HCT116 (cell line): ENCODE measurements at regions not wholly inside any gene's neighbourhood (a gene's known extent, or its start where the extent isn't known, plus 50 kb on each side); places are given as distances from the start of the nearest gene placed in this dataset.
A peak's percentile ranks its signal among the peaks of the same experiment; 100 is the strongest.

Experiments
- ATAC-seq: fragments of 200-7000 bp; cut with Tn5 transposase; 2 replicates; pipeline ENCODE4 v1.9.1; 2020; ENCODE audit warnings: mild to moderate bottlenecking, moderate library complexity
- BruUV-seq: library from RNA; stranded (reverse); fragments of 400-500 nt; replicated peaks from 2 replicates; lab custom pipeline; 2021; lab: Mats Ljungman, UMichigan
- CTCF ChIA-PET: fragments of 300-600 bp; sonication (Branson Sonifier 250); formaldehyde crosslinking; loops from one replicate; lab custom pipeline; 2021; ENCODE audit warnings: antibody characterized with exemption; lab: Charles Lee
- POLR2A ChIA-PET: fragments of 300-600, 350-600 bp; sonication (Branson Sonifier 250); formaldehyde crosslinking; loops from one replicate; lab custom pipeline; 2021; ENCODE audit warnings: antibody characterized with exemption; lab: Charles Lee
- RAD21 ChIA-PET, 2 experiments: fragments of 300-600 bp; sonication (Branson Sonifier 250); formaldehyde crosslinking; loops; one replicate each; lab custom pipeline; 2023; ENCODE audit warnings: low total read pairs in 2 of 2; ENCODE audit not compliant: uncharacterized antibody in 2 of 2, unreplicated experiment in 2 of 2, low non-redundant PET in 1 of 2; lab: Charles Lee
- DNase-seq: peaks from one replicate; pipeline ENCODE4 v3.0.0-alpha.2; 2010; ENCODE audit warnings: low read depth, low spot score
- H2AFZ ChIP-seq: fragments of 200-600 bp; shearing (Covaris generic), sonication (generic); 2 replicates; pipeline ENCODE4 v1.6.1; 2017; ENCODE audit warnings: low read depth, mixed run types, mixed read lengths, antibody characterized with exemption, low read length; ENCODE audit not compliant: poor library complexity, severe bottlenecking
- H3K27ac ChIP-seq: 2 replicates; pipeline ENCODE4 v1.5.1; 2012; ENCODE audit warnings: low read depth, low read length
- H3K27me3 ChIP-seq: fragments of 200-600 bp; sonication (generic); 2 replicates; pipeline ENCODE4 v1.6.1; 2016; ENCODE audit warnings: mixed run types, low read length, mixed read lengths; ENCODE audit not compliant: insufficient read depth
- H3K36me3 ChIP-seq, 2 experiments: fragments of 200-500 bp in 1 of 2; fragments of 200-600 bp in 1 of 2; sonication (Bioruptor generic) in 1 of 2; sonication (generic) in 1 of 2; 2 replicates each; pipeline versions ENCODE4 v1.5.1 to v1.6.1; 2014 to 2016; ENCODE audit warnings: low read length in 2 of 2, inconsistent platforms in 1 of 2, mixed read lengths in 1 of 2, mixed run types in 1 of 2; ENCODE audit not compliant: insufficient read depth in 2 of 2, control insufficient read depth in 1 of 2
- H3K4me1 ChIP-seq, 2 experiments: fragments of 200-600 bp in 1 of 2; sonication (generic) in 1 of 2; 2 replicates each; pipeline versions ENCODE4 v1.5.1 to v1.6.1; 2012 to 2017; ENCODE audit warnings: low read length in 2 of 2, inconsistent platforms in 1 of 2, mild to moderate bottlenecking in 1 of 2, mixed read lengths in 1 of 2, mixed run types in 1 of 2, moderate library complexity in 1 of 2; ENCODE audit not compliant: insufficient read depth in 2 of 2, control insufficient read depth in 1 of 2
- H3K4me2 ChIP-seq: fragments of 200-600 bp; sonication (generic); 2 replicates; pipeline ENCODE4 v1.6.1; 2017; ENCODE audit warnings: mixed run types, low read length, mixed read lengths
- H3K4me3 ChIP-seq, 2 experiments: fragments of 200-600 bp in 1 of 2; sonication (generic) in 1 of 2; replicated peaks in 1 of 2; 2 replicates each; pipeline ENCODE4 v1.5.1; 2011 to 2016; ENCODE audit warnings: low read length in 2 of 2, control low read depth in 1 of 2, low read depth in 1 of 2, mild to moderate bottlenecking in 1 of 2, mixed read lengths in 1 of 2, mixed run types in 1 of 2
- H3K79me2 ChIP-seq: fragments of 200-600 bp; sonication (generic); 2 replicates; pipeline ENCODE4 v1.6.1; 2017; ENCODE audit warnings: mild to moderate bottlenecking, mixed run types, low read length, moderate library complexity, mixed read lengths; ENCODE audit not compliant: insufficient read depth
- H3K9ac ChIP-seq: fragments of 200-600 bp; sonication (generic); 2 replicates; pipeline ENCODE4 v1.6.1; 2016; ENCODE audit warnings: low read length, mixed read lengths
- H3K9me2 ChIP-seq: fragments of 200-600 bp; sonication (generic), shearing (Covaris generic); 2 replicates; pipeline ENCODE4 v1.6.1; 2017; ENCODE audit warnings: mixed run types, mild to moderate bottlenecking, moderate library complexity; ENCODE audit not compliant: insufficient read depth
- H3K9me3 ChIP-seq, 2 experiments: fragments of 200-500 bp in 1 of 2; fragments of 200-600 bp in 1 of 2; sonication (Bioruptor generic) in 1 of 2; sonication (generic) in 1 of 2; 2 replicates each; pipeline ENCODE4 v1.6.1; 2014 to 2017; ENCODE audit warnings: low read length in 2 of 2, mixed read lengths in 2 of 2, inconsistent platforms in 1 of 2, low read depth in 1 of 2, mild to moderate bottlenecking in 1 of 2, mixed run types in 1 of 2, moderate library complexity in 1 of 2; ENCODE audit not compliant: control insufficient read depth in 1 of 2, insufficient read depth in 1 of 2
- H4K20me1 ChIP-seq: fragments of 200-600 bp; sonication (generic), shearing (Covaris generic); 2 replicates; pipeline ENCODE4 v1.6.1; 2017; ENCODE audit warnings: mixed run types, mild to moderate bottlenecking, moderate library complexity; ENCODE audit not compliant: insufficient read depth
- CEBPB ChIP-seq: IDR thresholded peaks from 2 replicates; pipeline ENCODE4 v1.6.1; 2012; ENCODE audit warnings: low read depth
- EGR1 ChIP-seq: IDR thresholded peaks from 2 replicates; pipeline ENCODE4 v1.6.1; 2012; ENCODE audit warnings: low read depth
- FOSL1 ChIP-seq: IDR thresholded peaks from 2 replicates; pipeline ENCODE4 v1.6.1; 2012; ENCODE audit warnings: low read depth
- POLR2A ChIP-seq: IDR thresholded peaks from 2 replicates; pipeline ENCODE4 v1.7.0; 2011; ENCODE audit warnings: borderline replicate concordance; ENCODE audit not compliant: insufficient read depth, insufficient read length; ENCODE audit errors: extremely low read depth
- POLR2AphosphoS5 ChIP-seq: IDR thresholded peaks from 2 replicates; pipeline ENCODE4 v1.6.1; 2011; ENCODE audit warnings: mild to moderate bottlenecking, low read depth, low read length, moderate library complexity
- RAD21 ChIP-seq: IDR thresholded peaks from 2 replicates; pipeline ENCODE4 v1.6.1; 2012; ENCODE audit warnings: low read depth, mild to moderate bottlenecking
- SIN3A ChIP-seq: IDR thresholded peaks from 2 replicates; pipeline ENCODE4 v1.6.1; 2012; ENCODE audit warnings: low read depth
- SP1 ChIP-seq: IDR thresholded peaks from 2 replicates; pipeline ENCODE4 v1.6.1; 2012; ENCODE audit warnings: low read depth
- SRF ChIP-seq: IDR thresholded peaks from 2 replicates; pipeline ENCODE4 v1.6.1; 2012; ENCODE audit warnings: low read depth
- ZFX ChIP-seq: fragments of 450-650 bp; IDR thresholded peaks from 2 replicates; pipeline ENCODE4 v1.6.1; 2017
- intact Hi-C: fragments of 100-400 bp; cut with micrococcal nuclease; formaldehyde crosslinking; loops from 2 replicates; pipeline ENCODE4 v1.10.0; 2022
- TF ChIP-seq, protein P1 (sequence below), 3 experiments: fragments of 200-600 bp in 1 of 3; sonication (generic) in 1 of 3; IDR thresholded peaks in 2 of 3; conservative IDR thresholded peaks in 1 of 3; 2 replicates each; pipeline ENCODE4 v1.5.1; 2012 to 2017; ENCODE audit warnings: low read depth in 2 of 3, low read length in 2 of 3, antibody characterized with exemption in 1 of 3, borderline replicate concordance in 1 of 3, control low read depth in 1 of 3, mild to moderate bottlenecking in 1 of 3, mixed read lengths in 1 of 3, mixed run types in 1 of 3, moderate library complexity in 1 of 3; ENCODE audit not compliant: insufficient read depth in 1 of 3
- TF ChIP-seq, protein P2 (sequence below): IDR thresholded peaks from 2 replicates; pipeline ENCODE4 v1.6.1; 2012; ENCODE audit warnings: low read depth
- TF ChIP-seq, protein P3 (sequence below): IDR thresholded peaks from 2 replicates; pipeline ENCODE4 v1.6.1; 2011; ENCODE audit warnings: mild to moderate bottlenecking, low read length, moderate library complexity; ENCODE audit not compliant: insufficient replicate concordance; ENCODE audit errors: extremely low read depth

DNA sequence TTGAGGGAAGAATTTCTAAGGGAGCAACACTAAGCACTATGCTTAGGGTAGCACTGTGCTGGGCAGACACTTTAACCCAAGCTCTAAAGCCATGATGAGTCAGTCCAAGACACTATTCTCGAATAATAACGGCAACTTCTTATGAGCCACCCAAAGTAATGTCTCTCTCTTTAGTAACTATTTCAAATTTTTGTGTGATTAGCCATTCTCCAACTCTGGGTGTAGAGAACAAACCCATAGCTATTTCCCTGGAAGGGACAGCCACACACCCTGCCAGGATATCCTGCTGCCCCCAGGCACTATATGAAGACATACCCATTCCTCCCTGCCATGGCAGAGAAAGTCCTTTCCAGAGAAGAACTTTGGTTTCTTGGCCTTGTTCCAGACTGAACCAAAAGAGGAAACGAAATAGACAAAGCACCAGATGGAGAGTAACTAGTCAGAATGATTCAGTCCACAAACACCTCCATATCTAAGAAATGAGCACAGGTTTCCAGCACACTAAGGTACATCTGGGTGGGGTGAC lies 384.9 kb upstream of the THBS1 start:
- Histone ChIP-seq H3K36me3 (no peaks in the 10 kb centered on the region), H3K27ac (no peak overlapping the region), H3K4me3 (no peak overlapping the region), H2AFZ (no peak overlapping the region), H3K9me2 (no peaks in the 10 kb centered on the region), H3K27me3 (no peaks in the 10 kb centered on the region), H3K79me2 (no peaks in the 10 kb centered on the region), H3K9me3 (no peaks in the 10 kb centered on the region), H4K20me1 (no peaks in the 10 kb centered on the region), H3K9ac (no peak overlapping the region), H3K4me1 (peaks cover 0 to 20% of the 10 kb centered on the region in 2 experiments; a peak in 3 of 4 replicates), H3K4me2 (peak overlapping the region; percentile 14; the same call in 1 of the 2 replicates)
- ChIA-PET RAD21 (interaction anchor here in 1 of 2 experiments (0.9 kb wide), 1 partner anchor 10 kb away, joined by 3 read pairs; no protein-coding TSS in a partner anchor), POLR2A (no interaction called here), CTCF (no interaction called here)
- no peak for DNase-seq
- no TSS peak for BruUV-seq
- intact Hi-C loops: no loop called here
- no peak; the same call in 1 of the 2 replicates for ATAC-seq
- TF ChIP-seq, protein P1, sequence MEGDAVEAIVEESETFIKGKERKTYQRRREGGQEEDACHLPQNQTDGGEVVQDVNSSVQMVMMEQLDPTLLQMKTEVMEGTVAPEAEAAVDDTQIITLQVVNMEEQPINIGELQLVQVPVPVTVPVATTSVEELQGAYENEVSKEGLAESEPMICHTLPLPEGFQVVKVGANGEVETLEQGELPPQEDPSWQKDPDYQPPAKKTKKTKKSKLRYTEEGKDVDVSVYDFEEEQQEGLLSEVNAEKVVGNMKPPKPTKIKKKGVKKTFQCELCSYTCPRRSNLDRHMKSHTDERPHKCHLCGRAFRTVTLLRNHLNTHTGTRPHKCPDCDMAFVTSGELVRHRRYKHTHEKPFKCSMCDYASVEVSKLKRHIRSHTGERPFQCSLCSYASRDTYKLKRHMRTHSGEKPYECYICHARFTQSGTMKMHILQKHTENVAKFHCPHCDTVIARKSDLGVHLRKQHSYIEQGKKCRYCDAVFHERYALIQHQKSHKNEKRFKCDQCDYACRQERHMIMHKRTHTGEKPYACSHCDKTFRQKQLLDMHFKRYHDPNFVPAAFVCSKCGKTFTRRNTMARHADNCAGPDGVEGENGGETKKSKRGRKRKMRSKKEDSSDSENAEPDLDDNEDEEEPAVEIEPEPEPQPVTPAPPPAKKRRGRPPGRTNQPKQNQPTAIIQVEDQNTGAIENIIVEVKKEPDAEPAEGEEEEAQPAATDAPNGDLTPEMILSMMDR (IDR thresholded peaks at IDR 0.05 in 2 of 3, conservative IDR thresholded peaks at IDR 0.05 in 1 of 3; ENCODE audit: borderline replicate concordance in 1 of 3, insufficient read depth in 1 of 3, low read depth in 2 of 3, low read length in 2 of 3): no peak
- no peak for TF ChIP-seq RAD21
- TF ChIP-seq SRF: no peak
- TF ChIP-seq FOSL1: no peak
- TF ChIP-seq, protein P2, sequence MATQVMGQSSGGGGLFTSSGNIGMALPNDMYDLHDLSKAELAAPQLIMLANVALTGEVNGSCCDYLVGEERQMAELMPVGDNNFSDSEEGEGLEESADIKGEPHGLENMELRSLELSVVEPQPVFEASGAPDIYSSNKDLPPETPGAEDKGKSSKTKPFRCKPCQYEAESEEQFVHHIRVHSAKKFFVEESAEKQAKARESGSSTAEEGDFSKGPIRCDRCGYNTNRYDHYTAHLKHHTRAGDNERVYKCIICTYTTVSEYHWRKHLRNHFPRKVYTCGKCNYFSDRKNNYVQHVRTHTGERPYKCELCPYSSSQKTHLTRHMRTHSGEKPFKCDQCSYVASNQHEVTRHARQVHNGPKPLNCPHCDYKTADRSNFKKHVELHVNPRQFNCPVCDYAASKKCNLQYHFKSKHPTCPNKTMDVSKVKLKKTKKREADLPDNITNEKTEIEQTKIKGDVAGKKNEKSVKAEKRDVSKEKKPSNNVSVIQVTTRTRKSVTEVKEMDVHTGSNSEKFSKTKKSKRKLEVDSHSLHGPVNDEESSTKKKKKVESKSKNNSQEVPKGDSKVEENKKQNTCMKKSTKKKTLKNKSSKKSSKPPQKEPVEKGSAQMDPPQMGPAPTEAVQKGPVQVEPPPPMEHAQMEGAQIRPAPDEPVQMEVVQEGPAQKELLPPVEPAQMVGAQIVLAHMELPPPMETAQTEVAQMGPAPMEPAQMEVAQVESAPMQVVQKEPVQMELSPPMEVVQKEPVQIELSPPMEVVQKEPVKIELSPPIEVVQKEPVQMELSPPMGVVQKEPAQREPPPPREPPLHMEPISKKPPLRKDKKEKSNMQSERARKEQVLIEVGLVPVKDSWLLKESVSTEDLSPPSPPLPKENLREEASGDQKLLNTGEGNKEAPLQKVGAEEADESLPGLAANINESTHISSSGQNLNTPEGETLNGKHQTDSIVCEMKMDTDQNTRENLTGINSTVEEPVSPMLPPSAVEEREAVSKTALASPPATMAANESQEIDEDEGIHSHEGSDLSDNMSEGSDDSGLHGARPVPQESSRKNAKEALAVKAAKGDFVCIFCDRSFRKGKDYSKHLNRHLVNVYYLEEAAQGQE: no peak
- no peak for TF ChIP-seq POLR2A
- no peak for TF ChIP-seq EGR1
- TF ChIP-seq CEBPB: no peak
- TF ChIP-seq SP1: no peak
- TF ChIP-seq, protein P3, sequence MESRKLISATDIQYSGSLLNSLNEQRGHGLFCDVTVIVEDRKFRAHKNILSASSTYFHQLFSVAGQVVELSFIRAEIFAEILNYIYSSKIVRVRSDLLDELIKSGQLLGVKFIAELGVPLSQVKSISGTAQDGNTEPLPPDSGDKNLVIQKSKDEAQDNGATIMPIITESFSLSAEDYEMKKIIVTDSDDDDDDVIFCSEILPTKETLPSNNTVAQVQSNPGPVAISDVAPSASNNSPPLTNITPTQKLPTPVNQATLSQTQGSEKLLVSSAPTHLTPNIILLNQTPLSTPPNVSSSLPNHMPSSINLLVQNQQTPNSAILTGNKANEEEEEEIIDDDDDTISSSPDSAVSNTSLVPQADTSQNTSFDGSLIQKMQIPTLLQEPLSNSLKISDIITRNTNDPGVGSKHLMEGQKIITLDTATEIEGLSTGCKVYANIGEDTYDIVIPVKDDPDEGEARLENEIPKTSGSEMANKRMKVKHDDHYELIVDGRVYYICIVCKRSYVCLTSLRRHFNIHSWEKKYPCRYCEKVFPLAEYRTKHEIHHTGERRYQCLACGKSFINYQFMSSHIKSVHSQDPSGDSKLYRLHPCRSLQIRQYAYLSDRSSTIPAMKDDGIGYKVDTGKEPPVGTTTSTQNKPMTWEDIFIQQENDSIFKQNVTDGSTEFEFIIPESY: no peak
- TF ChIP-seq SIN3A: no peak
- TF ChIP-seq ZFX: no peak
- TF ChIP-seq POLR2AphosphoS5: no peak
